ENCODE measurements at regions not wholly inside any gene's neighbourhood (a gene's known extent, or its start where the extent isn't known, plus 50 kb on each side); places are given as distances from the start of the nearest gene placed in this dataset.
A peak's percentile ranks its signal among the peaks of the same experiment; 100 is the strongest.

- Histone ChIP-seq H3K9me3 (no peaks in the 10 kb centered on the region), H3K27ac (no peak overlapping the region), H3K27me3 (no peaks in the 10 kb centered on the region), H3K36me3 (no peaks in the 10 kb centered on the region), H3K4me1 (peaks cover 0 to 16% (median 3%) of the 10 kb centered on the region in 4 donors), H3K4me3 (no peak overlapping the region)
- in situ Hi-C loops (cut with MboI; ENCODE audit: low pct_ligation_motif_present in 1 of 4, low pct_unique_long_range_greater_than_20kb in 1 of 4, low sequenced_read_pairs in 3 of 4), result no loop called here
- WGBS, 2 donors (ENCODE audit: low coverage in 1 of 2), result 11 to 25% methylated on average over 1 to 2 of the region's 2 CpGs
- TF ChIP-seq EP300 (IDR thresholded peaks at IDR 0.05; ENCODE audit: low read depth), result no peak
- no peak for TF ChIP-seq POLR2AphosphoS5 (IDR thresholded peaks at IDR 0.05)
- no peak for TF ChIP-seq POLR2A (IDR thresholded peaks at IDR 0.05)
- TF ChIP-seq CTCF (IDR thresholded peaks at IDR 0.05), result no peak
- intact Hi-C loops (cut with DNase I; ENCODE audit: low total_unique reads), result no loop called here
- DNase-seq, result peak; percentile 7
Observed at GRCh38 chr6:23728707-23729106, 397.3 kb upstream of the NRSN1 start.

- DNase-seq, result no peak
- Histone ChIP-seq H3K27ac (no peak overlapping the region), H3K36me3 (no peaks in the 10 kb centered on the region), H3K4me3 (no peak overlapping the region), H3K4me1 (peaks cover 0 to 16% (median 3%) of the 10 kb centered on the region in 4 donors), H3K27me3 (no peaks in the 10 kb centered on the region), H3K9me3 (no peaks in the 10 kb centered on the region)
- in situ Hi-C loops (cut with MboI; ENCODE audit: low pct_ligation_motif_present in 1 of 4, low pct_unique_long_range_greater_than_20kb in 1 of 4, low sequenced_read_pairs in 3 of 4) (no loop called here), intact Hi-C loops (cut with DNase I; ENCODE audit: low total_unique reads) (no loop called here)
- TF ChIP-seq POLR2A (IDR thresholded peaks at IDR 0.05) (no peak), POLR2AphosphoS5 (IDR thresholded peaks at IDR 0.05) (no peak), EP300 (IDR thresholded peaks at IDR 0.05; ENCODE audit: low read depth) (no peak), CTCF (IDR thresholded peaks at IDR 0.05) (no peak)
- 64 to 86% methylated on average over 3 to 4 of the region's 4 CpGs for WGBS, 2 donors (ENCODE audit: low coverage in 1 of 2)
Observed at GRCh38 chr6:23731609-23732008, 394.4 kb upstream of the NRSN1 start.

- 71 to 76% methylated on average over 3 of the region's 3 CpGs for WGBS, 2 donors (ENCODE audit: low coverage in 1 of 2)
- in situ Hi-C loops (cut with MboI; ENCODE audit: low pct_ligation_motif_present in 1 of 4, low pct_unique_long_range_greater_than_20kb in 1 of 4, low sequenced_read_pairs in 3 of 4) (no loop called here), intact Hi-C loops (cut with DNase I; ENCODE audit: low total_unique reads) (no loop called here)
- no peaks in the 10 kb centered on the region for H3K27me3 ChIP-seq
- H3K36me3 ChIP-seq, result no peaks in the 10 kb centered on the region
- no peak for DNase-seq
- H3K4me1 ChIP-seq, result peaks cover 0 to 16% (median 3%) of the 10 kb centered on the region in 4 donors
- no peak overlapping the region for H3K4me3 ChIP-seq
- no peak overlapping the region for H3K27ac ChIP-seq
- no peaks in the 10 kb centered on the region for H3K9me3 ChIP-seq
- TF ChIP-seq POLR2A (IDR thresholded peaks at IDR 0.05) (no peak), EP300 (IDR thresholded peaks at IDR 0.05; ENCODE audit: low read depth) (no peak), CTCF (IDR thresholded peaks at IDR 0.05) (no peak), POLR2AphosphoS5 (IDR thresholded peaks at IDR 0.05) (no peak)
Observed at GRCh38 chr6:23732521-23732920, 393.5 kb upstream of the NRSN1 start.

GRCh38 chr6:23735151-23735550, 390.9 kb upstream of the NRSN1 start:
- DNase-seq, result no peak
- Histone ChIP-seq H3K36me3 (no peaks in the 10 kb centered on the region), H3K4me1 (no peaks in the 10 kb centered on the region), H3K9me3 (no peaks in the 10 kb centered on the region), H3K27ac (no peak overlapping the region), H3K27me3 (no peaks in the 10 kb centered on the region), H3K4me3 (no peak overlapping the region)
- intact Hi-C loops (cut with DNase I; ENCODE audit: low total_unique reads) (no loop called here), in situ Hi-C loops (cut with MboI; ENCODE audit: low pct_ligation_motif_present in 1 of 4, low pct_unique_long_range_greater_than_20kb in 1 of 4, low sequenced_read_pairs in 3 of 4) (no loop called here)
- TF ChIP-seq CTCF (IDR thresholded peaks at IDR 0.05) (no peak), POLR2A (IDR thresholded peaks at IDR 0.05) (no peak), EP300 (IDR thresholded peaks at IDR 0.05; ENCODE audit: low read depth) (no peak), POLR2AphosphoS5 (IDR thresholded peaks at IDR 0.05) (no peak)
- 71 to 87% methylated on average over 3 to 4 of the region's 4 CpGs for WGBS, 2 donors (ENCODE audit: low coverage in 1 of 2)

Measured in transverse colon (tissue), 4 donors.